ENCODE measurements at regions not wholly inside any gene's neighbourhood (a gene's known extent, or its start where the extent isn't known, plus 50 kb on each side); places are given as distances from the start of the nearest gene placed in this dataset.

DNA sequence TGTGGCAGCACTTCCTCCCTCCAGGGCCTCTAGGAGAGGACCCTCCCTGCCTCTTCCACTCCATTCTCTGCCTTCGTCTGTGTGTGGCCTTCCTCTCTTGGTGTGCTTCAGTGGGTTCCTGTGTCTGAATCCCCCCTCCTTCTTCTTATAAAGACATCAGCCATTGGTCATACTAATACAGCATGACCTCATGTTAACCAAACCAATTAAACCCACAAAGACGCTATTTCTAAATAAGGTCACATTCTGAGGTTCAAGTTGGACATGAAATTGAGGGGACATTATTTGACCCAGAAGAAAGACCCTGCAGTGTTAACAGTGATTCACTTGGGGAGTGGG, 398.6 kb downstream of the SHANK2 start:
- no peak for DNase-seq (ENCODE audit: extremely low read depth in 1 of 2, low read depth in 1 of 2)

DNA sequence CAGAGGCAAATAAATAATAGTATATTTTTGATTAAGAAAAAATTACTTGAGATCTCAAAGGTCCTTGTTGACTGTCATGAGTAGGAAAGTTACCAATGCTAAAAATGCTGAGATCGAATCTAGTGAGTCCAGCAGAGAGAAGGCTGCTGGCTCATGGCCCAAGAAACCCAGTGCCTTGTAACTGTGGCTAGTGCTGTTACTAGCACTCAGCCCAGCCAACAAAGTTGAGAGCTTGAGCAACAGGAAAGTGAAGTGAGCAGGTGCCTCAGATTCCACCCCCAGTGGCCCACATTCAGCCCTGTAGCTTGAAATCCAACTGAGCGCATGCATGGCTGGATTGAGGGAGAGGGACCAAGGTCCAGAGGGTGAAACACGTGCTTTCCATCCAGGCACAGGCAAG, 398.2 kb downstream of the SHANK2 start:
- DNase-seq (ENCODE audit: extremely low read depth in 1 of 2, low read depth in 1 of 2), result no peak

DNA sequence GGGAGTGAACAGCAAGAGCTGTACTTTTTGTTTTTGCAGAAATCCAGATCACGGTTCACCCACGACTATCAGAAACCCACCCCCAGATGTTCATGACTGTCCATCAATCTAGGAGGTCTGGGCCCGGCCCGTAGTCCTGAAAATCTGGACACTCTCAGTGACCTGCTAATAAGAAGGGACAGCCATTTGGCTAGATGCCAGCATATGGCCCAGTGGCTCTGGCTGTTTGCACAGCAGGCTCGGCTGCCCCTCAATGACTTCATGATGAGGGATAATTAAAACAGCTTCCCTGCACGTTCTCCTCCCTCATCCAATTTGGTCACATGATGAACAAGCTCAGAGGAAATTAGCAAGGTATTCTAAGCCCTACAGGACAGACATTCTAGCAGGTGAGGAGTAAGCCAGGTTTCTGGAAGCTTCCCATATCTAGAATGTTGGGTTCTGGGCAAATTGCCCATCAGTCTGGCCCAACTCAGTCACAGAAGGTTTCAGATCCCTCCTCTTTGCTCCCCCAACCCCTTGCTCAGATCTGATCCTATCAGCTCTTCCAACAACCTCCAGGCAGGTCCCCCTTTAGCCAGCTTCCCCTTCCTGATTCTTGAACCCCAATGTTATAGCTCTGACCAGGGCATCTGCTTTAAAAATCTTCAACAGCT, 397.3 kb downstream of the SHANK2 start:
- DNase-seq (ENCODE audit: extremely low read depth in 1 of 2, low read depth in 1 of 2), result no peak

DNA sequence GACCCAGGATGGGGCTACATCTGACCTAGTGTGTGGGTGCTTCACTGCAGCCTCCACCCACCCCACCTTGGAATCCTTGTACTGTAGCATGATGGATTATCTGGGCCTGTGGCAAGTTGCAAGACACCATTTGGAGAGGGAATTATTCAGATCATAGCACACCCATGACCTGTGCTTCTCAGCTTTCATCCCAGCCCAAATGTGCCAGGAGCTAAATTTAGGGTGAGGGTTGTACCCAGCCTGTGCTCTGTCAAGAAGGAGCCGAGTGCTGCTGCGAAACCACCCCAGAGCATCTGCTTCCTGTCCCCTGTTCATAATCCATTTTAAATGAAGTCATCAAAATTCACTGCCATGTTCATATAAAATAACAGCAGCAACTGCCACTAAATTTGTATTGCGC, 394.5 kb downstream of the SHANK2 start:
- no peak for DNase-seq (ENCODE audit: extremely low read depth in 1 of 2, low read depth in 1 of 2)

DNA sequence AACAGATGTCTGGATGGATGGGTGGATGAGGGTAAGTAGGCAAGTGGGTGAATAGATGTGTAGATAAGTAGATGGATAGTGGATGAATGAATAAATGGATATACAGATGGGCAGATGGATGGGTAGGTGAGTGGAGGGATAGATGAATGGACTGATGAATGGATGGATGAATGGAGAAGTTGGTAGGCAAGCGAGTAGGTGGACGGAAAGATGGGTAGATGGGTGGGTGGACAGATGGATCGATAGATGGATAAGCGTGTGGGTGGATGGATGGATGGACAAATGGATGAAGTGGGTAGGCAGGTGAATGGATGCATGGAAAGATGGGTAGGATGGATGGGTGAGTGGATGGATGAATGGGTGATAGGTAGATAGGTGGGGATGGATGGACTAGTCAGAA, 393.2 kb downstream of the SHANK2 start:
- DNase-seq (ENCODE audit: extremely low read depth in 1 of 2, low read depth in 1 of 2), result no peak

DNA sequence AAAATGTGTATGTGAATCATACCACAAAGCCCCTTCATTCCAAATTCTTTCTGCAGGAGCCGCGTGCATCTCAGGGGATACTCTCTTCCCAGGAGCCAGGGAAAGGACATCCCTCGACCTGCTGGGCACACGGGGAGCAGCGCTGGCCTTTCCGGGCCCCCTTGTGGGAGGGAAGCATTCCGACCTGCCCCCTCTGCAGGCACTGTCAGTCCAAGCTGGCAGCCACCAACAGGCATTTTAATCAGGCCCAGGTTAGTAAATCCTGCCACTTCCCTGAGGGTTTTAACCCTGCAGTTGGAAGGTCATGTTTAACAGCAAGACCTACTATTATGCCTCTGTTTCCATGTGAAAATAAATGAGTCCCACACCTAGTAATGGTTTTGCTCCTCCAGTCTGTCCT, 391.5 kb downstream of the SHANK2 start:
- no peak for DNase-seq (ENCODE audit: extremely low read depth in 1 of 2, low read depth in 1 of 2)

DNA sequence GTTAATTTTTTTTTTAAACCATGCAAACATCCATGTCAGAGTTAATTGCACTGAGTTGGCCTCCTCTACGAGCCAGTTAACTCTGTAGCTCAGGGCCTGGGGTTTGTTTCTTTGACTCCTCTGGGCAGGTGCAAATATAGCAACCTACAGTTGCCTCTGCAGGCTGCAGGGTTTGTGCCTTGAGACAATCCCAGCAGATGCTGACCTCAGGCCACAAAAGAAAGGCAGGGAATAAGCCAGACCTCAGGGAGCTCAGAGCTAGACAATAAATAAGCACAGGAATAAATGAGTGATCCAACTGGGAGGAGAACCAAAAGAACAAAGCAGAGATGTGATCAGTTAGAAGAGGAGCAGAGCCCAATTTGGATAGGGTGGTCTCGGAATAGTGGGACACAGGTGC, 390.8 kb downstream of the SHANK2 start:
- no peak for DNase-seq (ENCODE audit: extremely low read depth in 1 of 2, low read depth in 1 of 2)

DNA sequence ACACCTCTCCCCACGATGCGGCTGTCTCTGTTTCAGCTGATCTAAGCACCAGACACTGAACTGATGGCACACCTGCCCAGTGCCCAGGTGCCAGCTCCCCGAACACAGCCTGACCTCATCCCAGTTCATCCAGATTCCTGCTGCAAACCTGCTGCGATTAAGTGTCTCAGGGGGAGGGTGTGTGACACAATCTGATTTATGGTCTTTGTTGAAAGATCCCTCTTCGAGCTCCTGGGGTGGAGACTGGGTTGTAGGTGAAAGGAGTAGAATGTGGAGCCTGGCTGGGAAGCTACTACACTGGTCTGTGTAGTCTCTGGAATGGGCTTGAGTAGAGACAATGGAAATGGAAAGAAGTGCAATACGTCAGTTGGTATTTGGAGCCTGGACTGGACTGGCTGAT, 390.3 kb downstream of the SHANK2 start:
- no peak for DNase-seq (ENCODE audit: extremely low read depth in 1 of 2, low read depth in 1 of 2)

DNA sequence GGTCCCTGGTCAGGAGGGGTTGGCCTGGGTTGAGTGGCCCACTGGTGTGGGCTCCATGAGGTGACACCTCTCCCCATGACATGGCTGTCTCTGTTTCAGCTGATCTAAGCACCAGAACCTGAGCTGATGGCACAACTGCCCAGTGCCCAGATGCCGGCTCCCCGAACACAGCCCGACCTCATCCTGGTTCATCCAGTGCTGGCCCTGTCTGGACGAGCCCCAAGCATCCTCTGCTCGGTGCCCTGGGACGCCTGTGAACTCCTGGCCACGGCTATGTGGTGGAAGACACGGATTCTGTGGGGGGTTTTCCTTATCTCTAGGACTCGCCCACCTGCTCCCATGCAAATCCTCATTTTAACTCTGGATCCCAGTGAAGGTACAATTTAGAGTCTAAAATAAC, 389.2 kb downstream of the SHANK2 start:
- DNase-seq (ENCODE audit: extremely low read depth in 1 of 2, low read depth in 1 of 2), result no peak

DNA sequence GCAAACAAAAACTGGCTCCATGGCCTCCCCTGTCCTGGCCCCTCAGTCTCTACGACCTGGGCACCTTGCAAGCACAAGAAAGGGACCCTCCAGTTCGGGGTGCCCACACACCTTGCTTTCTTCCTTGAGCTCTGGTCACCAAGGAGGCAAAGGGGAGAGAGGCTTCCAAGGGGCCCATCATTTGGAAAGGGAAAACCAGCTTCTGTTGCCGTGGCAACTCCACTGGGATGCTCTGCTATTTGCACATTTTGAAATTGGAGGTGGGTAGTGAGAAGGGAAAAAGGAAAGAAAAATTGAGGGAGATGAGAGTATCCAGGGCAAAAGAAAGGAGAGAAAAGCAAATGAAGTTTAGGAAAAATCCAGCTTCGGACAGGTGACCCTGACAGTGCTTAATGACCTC, 388.4 kb downstream of the SHANK2 start:
- DNase-seq (ENCODE audit: extremely low read depth in 1 of 2, low read depth in 1 of 2), result no peak

DNA sequence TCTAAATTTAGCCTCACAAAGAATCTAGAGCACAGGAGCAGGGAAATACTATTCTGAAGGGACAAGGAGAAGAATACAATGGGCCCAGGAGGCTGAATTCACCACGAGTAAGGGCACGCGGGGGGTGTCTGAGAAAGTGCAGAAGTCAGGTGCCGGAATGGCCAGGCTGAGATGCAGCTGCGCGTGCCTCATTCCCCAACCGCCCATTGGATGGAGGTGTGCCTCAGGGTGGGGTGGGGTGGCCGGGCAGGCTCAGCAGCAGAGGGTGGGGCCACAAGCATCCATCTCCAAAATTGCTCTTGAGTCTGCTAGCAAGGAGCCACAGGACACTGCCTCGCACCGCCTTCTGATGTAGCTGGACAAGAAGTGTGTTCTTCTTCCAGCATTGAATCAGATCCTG, 387.0 kb downstream of the SHANK2 start:
- DNase-seq (ENCODE audit: extremely low read depth in 1 of 2, low read depth in 1 of 2), result no peak

DNA sequence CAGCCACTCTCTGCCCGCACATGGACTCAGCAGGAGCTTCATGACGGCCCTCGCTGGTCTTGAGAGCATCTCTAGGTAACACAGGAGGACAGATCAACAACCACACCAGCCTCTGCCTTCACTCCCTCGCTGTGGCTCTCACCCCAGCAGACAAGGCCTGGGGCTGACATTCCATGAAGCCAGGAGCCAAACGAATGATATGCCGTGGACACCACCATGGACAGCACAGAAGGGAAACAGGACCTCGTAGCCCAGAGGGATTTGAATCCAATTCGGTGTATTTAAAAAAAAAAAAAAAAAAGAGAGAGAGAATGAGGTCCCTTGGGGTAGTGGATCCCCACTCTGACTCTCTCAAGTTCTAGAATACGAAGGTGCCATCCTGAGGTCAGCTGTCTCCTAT, 385.5 kb downstream of the SHANK2 start:
- no peak for DNase-seq (ENCODE audit: extremely low read depth in 1 of 2, low read depth in 1 of 2)

DNA sequence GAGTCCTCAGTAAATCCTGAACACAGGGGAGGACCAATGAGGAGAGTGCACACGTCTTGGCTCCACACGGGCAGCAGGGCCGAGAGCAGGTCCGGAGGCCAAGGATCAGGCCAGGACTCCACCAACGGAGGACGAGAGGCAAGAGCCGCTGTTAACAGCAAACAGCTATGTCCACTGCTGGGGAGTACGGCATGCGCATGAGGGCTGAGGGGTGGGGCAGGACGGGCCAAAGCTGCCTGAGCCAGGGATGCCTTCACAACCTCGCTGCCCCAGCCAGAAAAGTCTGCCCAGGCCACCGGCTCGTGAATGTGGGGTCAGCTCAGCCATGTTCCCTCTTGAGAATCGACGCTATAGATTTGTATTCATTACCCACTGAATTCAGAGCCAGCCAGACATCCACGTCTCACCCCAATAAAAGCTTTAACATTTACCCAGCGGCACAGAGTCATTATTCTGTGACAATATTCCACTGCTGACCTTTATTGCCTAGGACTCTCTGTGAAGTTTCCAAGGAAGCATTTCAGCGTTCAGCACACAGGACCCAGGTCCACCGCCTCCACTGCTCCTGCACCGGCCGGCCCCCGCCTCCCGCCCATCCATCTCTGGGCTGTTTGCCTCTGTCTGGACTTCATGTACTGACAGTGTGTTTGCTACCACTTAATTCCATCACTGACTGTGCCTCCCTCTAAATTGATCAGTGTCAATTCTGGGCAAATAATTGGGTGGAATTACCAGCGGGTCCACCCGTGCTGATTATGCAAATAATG, 384.9 kb downstream of the SHANK2 start:
- no peak for DNase-seq (ENCODE audit: extremely low read depth in 1 of 2, low read depth in 1 of 2)

DNA sequence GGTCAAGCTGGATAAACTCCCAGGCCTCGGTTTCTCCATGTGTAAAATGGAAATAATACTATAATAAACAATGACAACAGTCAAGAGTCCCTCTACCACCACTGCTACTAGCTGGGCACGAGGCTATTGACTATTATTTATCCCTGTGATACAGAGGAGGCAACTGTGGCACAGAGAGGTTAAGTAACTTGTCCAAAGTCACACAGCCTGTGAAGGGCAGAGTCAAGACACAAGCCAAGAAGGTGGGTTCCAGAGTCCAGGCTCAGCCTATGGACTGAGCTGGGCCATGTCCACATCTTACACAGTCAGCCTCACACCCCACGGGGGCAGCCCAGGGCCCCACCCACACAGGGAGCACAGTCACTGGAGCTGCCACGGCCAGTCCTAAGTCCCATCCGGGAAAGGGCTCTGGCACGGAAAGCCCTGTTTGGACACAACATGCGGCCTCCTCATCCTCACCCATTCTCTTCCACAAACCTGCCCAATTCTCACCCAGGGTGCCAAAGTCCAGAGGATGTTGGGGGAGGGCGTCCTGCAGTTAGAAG, 384.0 kb downstream of the SHANK2 start:
- no peak for DNase-seq (ENCODE audit: extremely low read depth in 1 of 2, low read depth in 1 of 2)

DNA sequence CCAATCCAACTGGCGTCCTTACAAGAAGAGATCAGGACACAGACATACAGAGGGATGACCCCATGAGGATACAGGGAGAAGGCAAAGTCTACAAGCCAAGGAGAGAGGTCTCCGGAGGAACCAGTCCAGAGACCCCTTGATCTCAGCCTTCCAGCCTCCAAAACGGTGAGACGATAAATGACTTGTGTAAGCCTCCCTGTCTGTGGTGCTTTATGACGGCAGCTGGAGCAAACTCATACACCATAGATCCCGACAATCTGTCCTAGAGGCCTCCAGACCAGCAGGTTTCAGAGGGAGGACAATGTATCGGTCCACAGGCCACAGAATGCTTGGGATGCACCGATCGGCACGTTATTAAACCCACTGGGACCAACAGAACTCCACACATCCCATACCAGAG, 383.3 kb downstream of the SHANK2 start:
- no peak for DNase-seq (ENCODE audit: extremely low read depth in 1 of 2, low read depth in 1 of 2)

DNA sequence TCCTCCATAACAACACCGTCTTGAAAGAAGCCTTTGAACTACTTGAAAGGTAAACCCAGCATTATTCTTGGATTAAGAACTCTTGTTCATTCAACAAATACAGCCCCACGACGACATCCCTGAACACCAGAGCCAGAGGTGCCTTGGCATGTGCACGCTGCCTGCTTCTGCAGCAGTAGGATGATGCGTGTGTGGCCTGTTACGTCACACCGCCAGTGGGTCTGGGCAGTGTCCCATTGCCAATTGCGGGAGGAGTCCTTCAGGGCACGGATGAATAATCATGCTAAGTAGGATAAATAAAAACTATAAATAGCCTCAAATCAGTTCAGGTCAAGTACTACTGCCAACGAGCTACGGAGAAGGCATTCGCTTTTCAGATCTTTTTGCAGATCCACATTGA, 380.5 kb downstream of the SHANK2 start:
- no peak for DNase-seq (ENCODE audit: extremely low read depth in 1 of 2, low read depth in 1 of 2)

DNA sequence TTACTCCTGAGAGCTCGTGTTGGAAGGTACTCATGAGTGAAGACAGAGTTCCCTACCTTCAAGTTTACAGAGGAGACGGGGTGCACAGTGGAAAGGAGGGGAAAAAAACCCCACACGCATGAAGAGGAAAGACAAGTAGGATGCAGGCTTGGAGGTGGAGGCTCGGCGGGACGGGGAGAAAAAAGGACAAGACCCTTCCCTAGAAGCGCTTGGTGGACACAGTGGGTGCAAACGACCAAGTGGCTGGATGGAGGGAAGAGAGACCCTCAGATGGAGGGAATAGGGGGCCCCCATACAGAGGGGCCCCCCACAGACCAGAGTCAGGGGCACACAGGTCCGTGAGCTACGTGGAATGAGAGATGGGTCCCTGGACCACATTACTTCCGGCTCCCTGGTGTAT, 380.1 kb downstream of the SHANK2 start:
- DNase-seq (ENCODE audit: extremely low read depth in 1 of 2, low read depth in 1 of 2), result no peak

DNA sequence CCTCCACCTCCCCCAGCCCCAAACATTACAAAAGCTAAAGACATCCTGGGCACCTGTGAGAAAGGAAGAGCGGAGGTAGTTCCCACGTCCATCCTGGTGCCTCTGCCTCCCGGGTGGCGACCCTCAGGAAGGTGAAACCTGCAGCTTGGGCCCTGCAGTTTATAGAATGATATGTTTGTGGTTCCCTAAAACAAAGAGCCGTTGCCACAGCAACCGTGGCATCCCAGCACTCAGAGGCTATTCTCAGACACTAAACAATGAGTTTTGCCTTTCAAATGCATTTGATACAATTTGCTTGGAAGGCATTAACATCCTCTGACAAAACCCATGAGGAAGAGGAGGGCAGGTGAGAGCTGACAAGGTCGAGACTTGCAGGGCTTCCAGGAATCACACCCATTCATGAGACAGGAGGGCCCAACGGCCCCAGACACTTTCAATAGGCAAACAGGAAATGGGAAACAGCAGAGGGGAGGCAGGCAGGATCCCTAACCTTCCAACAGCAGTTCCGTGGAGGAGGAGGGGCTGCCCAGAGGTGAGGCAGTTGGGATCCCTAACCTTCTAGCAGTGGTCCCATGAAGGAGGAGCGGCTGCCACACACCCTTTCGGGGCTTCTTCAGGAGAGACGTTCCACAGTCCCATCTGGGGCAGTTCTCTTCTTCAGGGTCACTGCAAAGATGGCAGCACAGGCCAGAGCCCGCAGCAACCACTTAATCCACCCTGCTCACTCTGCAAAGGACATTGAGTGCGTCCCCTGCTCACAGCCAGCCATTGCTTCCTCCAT, 379.2 kb downstream of the SHANK2 start:
- DNase-seq (ENCODE audit: extremely low read depth in 1 of 2, low read depth in 1 of 2), result no peak

DNA sequence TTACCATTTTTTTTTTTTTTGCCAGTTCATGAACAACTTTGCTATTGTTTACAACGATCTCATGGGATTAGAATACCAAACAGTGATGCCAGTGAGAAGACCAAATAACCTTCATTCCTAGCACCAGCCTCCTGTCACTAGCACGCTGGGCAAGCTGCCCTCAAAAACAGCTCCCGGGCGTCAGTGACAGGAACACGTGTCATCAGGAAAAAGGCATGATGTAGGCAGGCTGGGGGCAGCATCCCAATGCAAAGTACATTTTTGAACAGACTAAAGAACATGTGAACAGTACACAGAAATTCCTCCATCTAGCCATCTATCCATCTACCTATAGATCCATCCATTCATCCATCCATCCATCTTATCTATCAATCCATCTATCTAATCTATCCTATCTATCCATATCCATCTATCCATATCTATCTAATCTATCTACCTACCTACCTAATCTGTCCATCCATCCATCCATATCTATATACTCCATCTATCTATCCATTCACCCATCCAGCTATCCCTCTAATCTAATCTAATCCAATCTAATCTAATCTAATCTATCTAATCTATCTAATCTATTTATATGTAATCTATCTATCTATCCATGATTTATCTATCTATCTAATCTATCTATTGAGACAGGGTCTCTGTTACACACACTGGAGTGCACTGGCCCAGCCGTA, 378.5 kb downstream of the SHANK2 start:
- no peak for DNase-seq (ENCODE audit: extremely low read depth in 1 of 2, low read depth in 1 of 2)

DNA sequence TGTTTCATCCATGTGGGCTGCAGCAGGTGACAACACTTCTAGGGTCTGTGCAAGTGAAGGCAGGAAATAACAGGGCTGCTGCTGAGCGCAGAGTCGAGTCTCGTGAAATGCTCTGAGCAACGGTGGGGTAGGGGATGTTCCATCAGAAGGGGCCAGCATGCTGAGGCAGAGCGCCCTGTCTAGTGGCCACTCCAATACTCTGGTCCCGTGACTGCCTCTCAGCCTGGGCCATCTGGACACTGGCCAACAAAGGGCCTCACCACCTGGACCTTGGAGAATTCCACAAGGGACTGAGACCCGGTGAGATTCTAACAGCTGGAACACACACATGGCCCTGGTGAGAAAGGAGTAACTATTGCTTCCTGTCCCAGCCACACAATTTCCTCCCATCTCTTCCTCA, 375.7 kb downstream of the SHANK2 start:
- DNase-seq (ENCODE audit: extremely low read depth in 1 of 2, low read depth in 1 of 2), result no peak

DNA sequence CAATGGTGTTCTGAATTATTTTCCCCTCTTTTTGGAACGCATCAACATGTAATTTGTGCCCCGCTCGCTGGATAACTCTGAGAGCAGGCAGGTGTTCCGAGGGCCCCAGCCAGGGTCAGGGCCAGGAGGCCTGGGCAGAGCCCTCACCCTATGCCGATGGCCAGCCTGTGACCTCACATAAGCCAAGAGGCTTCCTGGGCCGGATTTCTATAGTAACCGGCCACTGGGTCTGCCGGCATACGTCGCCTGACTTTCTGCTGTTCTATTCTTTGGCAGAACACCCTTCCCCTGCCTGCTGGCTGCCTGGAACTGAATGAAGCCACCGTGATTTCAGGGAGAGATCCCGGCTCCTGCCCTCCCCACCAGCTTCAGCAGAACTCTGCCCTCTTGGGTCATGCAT, 375.2 kb downstream of the SHANK2 start:
- no peak for DNase-seq (ENCODE audit: extremely low read depth in 1 of 2, low read depth in 1 of 2)
